BLaER1 (cell line): ENCODE measurements at regions not wholly inside any gene's neighbourhood (a gene's known extent, or its start where the extent isn't known, plus 50 kb on each side); places are given as distances from the start of the nearest gene placed in this dataset.

Experiments
- H3K27ac ChIP-seq: shearing (Covaris generic); formaldehyde crosslinking; 2 replicates; pipeline ENCODE4 v1.8.1; 2022
- H3K27me3 ChIP-seq: shearing (Covaris generic); formaldehyde crosslinking; 2 replicates; pipeline ENCODE4 v1.8.1; 2022
- H3K36me3 ChIP-seq: shearing (Covaris generic); formaldehyde crosslinking; 2 replicates; pipeline ENCODE4 v1.8.1; 2022
- H3K4me1 ChIP-seq: shearing (Covaris generic); formaldehyde crosslinking; 2 replicates; pipeline ENCODE4 v1.8.1; 2022
- H3K4me2 ChIP-seq: shearing (Covaris generic); formaldehyde crosslinking; 2 replicates; pipeline ENCODE4 v1.8.1; 2022
- H3K4me3 ChIP-seq: shearing (Covaris generic); formaldehyde crosslinking; 2 replicates; pipeline ENCODE4 v1.8.1; 2022
- H3K9ac ChIP-seq: shearing (Covaris generic); formaldehyde crosslinking; 2 replicates; pipeline ENCODE4 v1.8.1; 2022
- H3K9me3 ChIP-seq: shearing (Covaris generic); formaldehyde crosslinking; 2 replicates; pipeline ENCODE4 v1.8.1; 2022
- H4K20me1 ChIP-seq: shearing (Covaris generic); formaldehyde crosslinking; 2 replicates; pipeline ENCODE4 v1.8.1; 2022
- Cebpa-rat ChIP-seq: shearing (Covaris generic); IDR thresholded peaks from 2 replicates; pipeline ENCODE4 v1.8.1; 2022

- no peaks in the 10 kb centered on the region for H3K36me3 ChIP-seq
- H3K9me3 ChIP-seq: 0 out of 2 replicates have a peak, but pooled peaks cover 3% of the 10 kb centered on the region
- no peak for TF ChIP-seq Cebpa-rat
- peaks cover 25% of the 10 kb centered on the region for H3K4me1 ChIP-seq
- no peak overlapping the region for H3K27ac ChIP-seq
- H3K27me3 ChIP-seq: no peaks in the 10 kb centered on the region
- no peak overlapping the region for H3K4me3 ChIP-seq
- no peak overlapping the region for H3K4me2 ChIP-seq
- H4K20me1 ChIP-seq: no peaks in the 10 kb centered on the region
- H3K9ac ChIP-seq: no peak overlapping the region
These were observed 74.5 kb upstream of the PALM2AKAP2 start for GRCh38 chr9:109705515-109705914.

- peaks cover 25% of the 10 kb centered on the region for H3K4me1 ChIP-seq
- no peak for TF ChIP-seq Cebpa-rat
- H4K20me1 ChIP-seq: no peaks in the 10 kb centered on the region
- H3K27ac ChIP-seq: no peak overlapping the region
- H3K9me3 ChIP-seq: no peaks in the 10 kb centered on the region
- H3K36me3 ChIP-seq: no peaks in the 10 kb centered on the region
- no peak overlapping the region for H3K4me3 ChIP-seq
- H3K27me3 ChIP-seq: no peaks in the 10 kb centered on the region
- no peak overlapping the region for H3K9ac ChIP-seq
- no peak overlapping the region for H3K4me2 ChIP-seq
These were observed 72.6 kb upstream of the PALM2AKAP2 start for GRCh38 chr9:109707355-109707754.

DNA sequence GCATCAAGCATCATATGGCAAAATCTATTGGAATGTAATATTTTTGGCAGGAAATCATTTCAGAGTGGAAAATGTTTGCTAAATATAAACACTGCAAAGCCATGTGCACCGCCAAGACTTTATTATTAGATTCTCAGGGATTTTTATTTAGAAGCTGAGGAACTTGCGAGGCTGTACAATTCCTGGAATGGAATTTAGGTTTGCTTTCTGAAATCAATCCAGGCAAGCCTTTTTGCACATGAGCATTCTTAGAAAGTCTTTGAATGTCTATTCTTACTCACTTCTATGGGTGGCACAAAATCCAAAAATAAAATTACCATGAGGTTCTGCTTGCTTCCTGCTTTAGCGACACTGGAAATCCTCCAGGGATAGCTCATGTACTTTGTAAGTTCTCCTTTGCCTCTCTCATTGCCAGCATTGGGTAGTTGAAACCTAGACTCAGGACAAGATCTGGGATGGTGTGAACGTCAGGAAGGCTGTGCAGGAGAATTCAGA lies 71.5 kb upstream of the PALM2AKAP2 start:
- no peak for TF ChIP-seq Cebpa-rat
- Histone ChIP-seq H3K27ac (no peak overlapping the region), H3K4me2 (peak overlapping the region; percentile 69)

GRCh38 chr9:109709866-109710265 lies 70.1 kb upstream of the PALM2AKAP2 start:
- no peaks in the 10 kb centered on the region for H3K27me3 ChIP-seq

More for the DNA sequence above, 71.5 kb upstream of the PALM2AKAP2 start:
- Histone ChIP-seq H3K36me3 (no peaks in the 10 kb centered on the region), H3K9ac (no peak overlapping the region), H4K20me1 (no peaks in the 10 kb centered on the region), H3K27me3 (no peaks in the 10 kb centered on the region), H3K4me3 (no peak overlapping the region), H3K4me1 (peaks cover 25% of the 10 kb centered on the region), H3K9me3 (no peaks in the 10 kb centered on the region)

GRCh38 chr9:109710830-109711229 lies 69.2 kb upstream of the PALM2AKAP2 start:
- peaks cover 25% of the 10 kb centered on the region for H3K4me1 ChIP-seq
- TF ChIP-seq Cebpa-rat: no peak
- H3K27me3 ChIP-seq: no peaks in the 10 kb centered on the region
- H3K9me3 ChIP-seq: no peaks in the 10 kb centered on the region
- H3K36me3 ChIP-seq: no peaks in the 10 kb centered on the region
- no peak overlapping the region for H3K9ac ChIP-seq
- H3K4me3 ChIP-seq: no peak overlapping the region
- H3K27ac ChIP-seq: no peak overlapping the region
- H4K20me1 ChIP-seq: no peaks in the 10 kb centered on the region
- no peak overlapping the region for H3K4me2 ChIP-seq

More at GRCh38 chr9:109709866-109710265, 70.1 kb upstream of the PALM2AKAP2 start:
- Histone ChIP-seq H3K4me1 (peaks cover 25% of the 10 kb centered on the region), H3K9ac (no peak overlapping the region), H3K4me3 (no peak overlapping the region), H3K27ac (no peak overlapping the region), H3K9me3 (no peaks in the 10 kb centered on the region), H4K20me1 (no peaks in the 10 kb centered on the region), H3K4me2 (no peak overlapping the region), H3K36me3 (no peaks in the 10 kb centered on the region)
- TF ChIP-seq Cebpa-rat: no peak

DNA sequence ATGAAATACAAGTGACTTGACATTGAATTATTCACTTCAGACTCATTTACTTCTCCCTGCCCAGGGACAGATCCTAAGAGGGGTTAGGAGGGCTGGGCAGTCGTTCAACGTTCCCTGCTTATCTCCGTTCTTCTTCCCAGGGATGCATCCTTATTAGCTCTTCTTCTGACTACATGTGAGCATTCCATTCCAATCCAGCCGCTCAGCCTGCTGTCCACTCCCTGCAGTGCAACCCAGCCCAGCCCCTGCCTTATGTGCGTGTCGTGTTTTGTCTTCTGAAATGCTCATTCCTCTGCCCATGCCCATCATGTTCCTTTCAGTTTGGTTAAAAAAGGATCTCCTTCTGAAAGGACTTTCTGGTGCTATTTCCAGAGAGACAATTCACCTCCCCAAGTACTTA lies 64.7 kb upstream of the PALM2AKAP2 start:
- H3K9me3 ChIP-seq: no peaks in the 10 kb centered on the region
- H3K4me1 ChIP-seq: peaks cover 14% of the 10 kb centered on the region
- no peak for TF ChIP-seq Cebpa-rat
- no peak overlapping the region for H3K4me2 ChIP-seq
- H3K27me3 ChIP-seq: no peaks in the 10 kb centered on the region
- H3K9ac ChIP-seq: no peak overlapping the region
- no peak overlapping the region for H3K27ac ChIP-seq
- no peaks in the 10 kb centered on the region for H4K20me1 ChIP-seq
- no peaks in the 10 kb centered on the region for H3K36me3 ChIP-seq
- no peak overlapping the region for H3K4me3 ChIP-seq

DNA sequence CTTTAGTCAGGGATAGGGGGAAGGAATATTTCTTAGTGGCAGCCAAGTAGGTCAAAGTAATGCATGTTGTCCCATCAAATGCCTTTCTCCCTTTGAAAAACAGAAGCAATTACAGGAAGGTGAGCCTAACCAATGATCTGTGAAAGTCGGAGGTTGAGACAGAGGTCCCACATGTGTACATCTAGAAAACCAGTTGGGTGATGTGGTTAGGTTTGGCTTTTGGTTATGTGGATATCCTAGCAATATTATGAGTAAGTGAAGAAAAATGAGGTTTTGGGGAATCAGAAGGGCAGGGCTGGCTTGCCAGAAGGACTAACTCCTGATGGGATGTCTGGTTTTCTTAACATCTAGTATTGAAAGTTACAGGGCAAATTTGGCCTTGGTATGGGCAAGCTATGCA lies 63.4 kb upstream of the PALM2AKAP2 start:
- Histone ChIP-seq H3K4me3 (no peak overlapping the region), H3K36me3 (no peaks in the 10 kb centered on the region), H3K9ac (no peak overlapping the region), H3K4me1 (peaks cover 14% of the 10 kb centered on the region), H3K27ac (no peak overlapping the region), H3K9me3 (no peaks in the 10 kb centered on the region), H3K4me2 (peak overlapping the region; percentile 43), H4K20me1 (no peaks in the 10 kb centered on the region), H3K27me3 (no peaks in the 10 kb centered on the region)
- TF ChIP-seq Cebpa-rat: no peak

GRCh38 chr9:109717342-109717741 lies 62.7 kb upstream of the PALM2AKAP2 start:
- Histone ChIP-seq H3K4me3 (no peak overlapping the region), H3K9ac (no peak overlapping the region), H3K9me3 (no peaks in the 10 kb centered on the region), H3K4me2 (peak overlapping the region; percentile 43), H3K36me3 (no peaks in the 10 kb centered on the region), H4K20me1 (no peaks in the 10 kb centered on the region), H3K4me1 (peaks cover 14% of the 10 kb centered on the region), H3K27ac (no peak overlapping the region), H3K27me3 (no peaks in the 10 kb centered on the region)
- TF ChIP-seq Cebpa-rat: no peak

GRCh38 chr9:109718861-109719260 lies 61.1 kb upstream of the PALM2AKAP2 start:
- Histone ChIP-seq H3K27me3 (no peaks in the 10 kb centered on the region), H3K27ac (no peak overlapping the region), H3K36me3 (no peaks in the 10 kb centered on the region)

GRCh38 chr9:109721001-109721400 lies 59.0 kb upstream of the PALM2AKAP2 start:
- H3K4me2 ChIP-seq: no peak overlapping the region
- H4K20me1 ChIP-seq: no peaks in the 10 kb centered on the region
- no peaks in the 10 kb centered on the region for H3K27me3 ChIP-seq
- H3K4me3 ChIP-seq: no peak overlapping the region
- H3K36me3 ChIP-seq: no peaks in the 10 kb centered on the region
- TF ChIP-seq Cebpa-rat: no peak
- H3K9ac ChIP-seq: no peak overlapping the region
- H3K27ac ChIP-seq: no peak overlapping the region
- H3K9me3 ChIP-seq: no peaks in the 10 kb centered on the region
- peaks cover 14% of the 10 kb centered on the region for H3K4me1 ChIP-seq

More at GRCh38 chr9:109718861-109719260, 61.1 kb upstream of the PALM2AKAP2 start:
- no peak overlapping the region for H3K4me3 ChIP-seq
- H3K4me2 ChIP-seq: no peak overlapping the region
- no peak overlapping the region for H3K9ac ChIP-seq
- H3K9me3 ChIP-seq: no peaks in the 10 kb centered on the region
- H4K20me1 ChIP-seq: no peaks in the 10 kb centered on the region
- TF ChIP-seq Cebpa-rat: no peak
- H3K4me1 ChIP-seq: peaks cover 14% of the 10 kb centered on the region

DNA sequence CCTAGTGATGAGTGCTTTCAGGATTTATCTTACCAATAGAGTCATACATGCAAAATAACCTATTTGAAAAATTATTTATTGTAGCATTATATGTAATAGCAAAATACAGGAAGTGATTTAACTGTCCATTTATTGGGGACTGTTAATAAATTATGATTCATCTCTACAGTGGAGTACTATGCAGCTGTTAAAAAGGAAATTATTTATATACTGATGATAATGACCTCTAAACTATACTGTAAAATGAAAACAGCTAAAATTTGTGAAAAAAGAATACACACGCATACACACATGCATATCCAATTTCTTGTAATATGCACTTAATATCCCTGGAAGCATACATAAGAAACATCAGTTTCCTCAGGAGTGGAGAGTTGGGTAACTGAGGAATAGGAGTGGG lies 58.0 kb upstream of the PALM2AKAP2 start:
- Histone ChIP-seq H3K27me3 (no peaks in the 10 kb centered on the region), H3K9ac (no peak overlapping the region), H3K36me3 (no peaks in the 10 kb centered on the region), H3K4me1 (peaks cover 5% of the 10 kb centered on the region), H4K20me1 (no peaks in the 10 kb centered on the region), H3K4me2 (no peak overlapping the region), H3K9me3 (no peaks in the 10 kb centered on the region), H3K4me3 (no peak overlapping the region), H3K27ac (no peak overlapping the region)
- TF ChIP-seq Cebpa-rat: no peak
